ENCODE measurements at regions not wholly inside any gene's neighbourhood (a gene's known extent, or its start where the extent isn't known, plus 50 kb on each side); places are given as distances from the start of the nearest gene placed in this dataset.

- Histone ChIP-seq H3K4me1 (replicated peaks in 1 of 2) (no peaks in the 10 kb centered on the region), H3K27me3 (no peaks in the 10 kb centered on the region), H3K4me3 (no peak overlapping the region), H3K36me3 (replicated peaks in 1 of 2) (no peaks in the 10 kb centered on the region), H3K9me3 (replicated peaks in 1 of 3) (no peaks in the 10 kb centered on the region), H3K27ac (no peak overlapping the region)
- no peak for DNase-seq
- TF ChIP-seq CTCF (IDR thresholded peaks at IDR 0.05) = no peak
- intact Hi-C loops (cut with DNase I) = no loop called here
- WGBS, 4 donors = 79 to 90% (median 85%) methylated on average over 6 of the region's 6 CpGs
These were observed 263.8 kb downstream of the NKX6-1 start for GRCh38 chr4:84235126-84235944.

- no peaks in the 10 kb centered on the region for H3K9me3 ChIP-seq (replicated peaks in 1 of 3)
- H3K4me1 ChIP-seq (replicated peaks in 1 of 2) = no peaks in the 10 kb centered on the region
- intact Hi-C loops (cut with DNase I) = no loop called here
- no peak overlapping the region for H3K27ac ChIP-seq
- no peak overlapping the region for H3K4me3 ChIP-seq
- TF ChIP-seq CTCF (IDR thresholded peaks at IDR 0.05) = no peak
- TF ChIP-seq POLR2A (IDR thresholded peaks at IDR 0.05) = no peak
- no peaks in the 10 kb centered on the region for H3K36me3 ChIP-seq (replicated peaks in 1 of 2)
- DNase-seq = no peak
- no peaks in the 10 kb centered on the region for H3K27me3 ChIP-seq
- WGBS, 4 donors = 70 to 80% (median 76%) methylated on average over 7 of the region's 7 CpGs
These were observed 266.6 kb downstream of the NKX6-1 start for GRCh38 chr4:84232309-84233095.

GRCh38 chr4:84231539-84232055 is 267.5 kb downstream of the NKX6-1 start:
- Histone ChIP-seq H3K27ac (no peak overlapping the region), H3K4me3 (no peak overlapping the region), H3K9me3 (replicated peaks in 1 of 3) (no peaks in the 10 kb centered on the region), H3K27me3 (no peaks in the 10 kb centered on the region), H3K36me3 (replicated peaks in 1 of 2) (no peaks in the 10 kb centered on the region), H3K4me1 (replicated peaks in 1 of 2) (no peaks in the 10 kb centered on the region)
- TF ChIP-seq CTCF (IDR thresholded peaks at IDR 0.05) (no peak), POLR2A (IDR thresholded peaks at IDR 0.05) (no peak)
- intact Hi-C loops (cut with DNase I) = no loop called here
- 63 to 78% (median 67%) methylated on average over 2 of the region's 2 CpGs for WGBS, 4 donors
- DNase-seq = no peak

GRCh38 chr4:84224522-84224921 is 274.6 kb downstream of the NKX6-1 start:
- DNase-seq = no peak
- H3K9me3 ChIP-seq (replicated peaks in 1 of 3) = no peaks in the 10 kb centered on the region
- intact Hi-C loops (cut with DNase I) = no loop called here
- H3K27ac ChIP-seq = no peak overlapping the region
- H3K36me3 ChIP-seq (replicated peaks in 1 of 2) = no peaks in the 10 kb centered on the region
- H3K4me3 ChIP-seq = no peak overlapping the region
- H3K27me3 ChIP-seq = no peaks in the 10 kb centered on the region
- no peaks in the 10 kb centered on the region for H3K4me1 ChIP-seq (replicated peaks in 1 of 2)
- TF ChIP-seq CTCF (IDR thresholded peaks at IDR 0.05) (no peak), POLR2A (IDR thresholded peaks at IDR 0.05) (no peak)
- WGBS, 4 donors = 50 to 66% (median 55%) methylated on average over 4 of the region's 4 CpGs
